GM03348 (cell line): ENCODE measurements at regions not wholly inside any gene's neighbourhood (a gene's known extent, or its start where the extent isn't known, plus 50 kb on each side); places are given as distances from the start of the nearest gene placed in this dataset.
"Not testable (repeated sequence)": the region's sequence is repeated elsewhere in the genome, so short reads cannot be mapped to it uniquely, and the experiment has no call there.

Experiments used
- DNase-seq: peaks from one replicate; pipeline ENCODE4 v3.0.0; 2012; ENCODE audit warnings: low spot score

GRCh38 chr22:12541412-12542170, 2986.4 kb upstream of the OR11H1 start:
- not testable (repeated sequence) for DNase-seq

- DNase-seq = not testable (repeated sequence)
Measured at GRCh38 chr22:12553366-12553765, 2974.6 kb upstream of the OR11H1 start.

- not testable (repeated sequence) for DNase-seq
Measured at GRCh38 chr22:12554648-12555192, 2973.3 kb upstream of the OR11H1 start.

GRCh38 chr22:12571500-12571899, 2956.5 kb upstream of the OR11H1 start:
- not testable (repeated sequence) for DNase-seq

GRCh38 chr22:12579655-12580054, 2948.3 kb upstream of the OR11H1 start:
- DNase-seq = not testable (repeated sequence)

- DNase-seq = not testable (repeated sequence)
Measured at GRCh38 chr22:12584457-12584856, 2943.5 kb upstream of the OR11H1 start.

GRCh38 chr22:12584874-12585273, 2943.1 kb upstream of the OR11H1 start:
- not testable (repeated sequence) for DNase-seq

- DNase-seq = not testable (repeated sequence)
Measured at GRCh38 chr22:12595724-12596123, 2932.3 kb upstream of the OR11H1 start.

GRCh38 chr22:12597778-12598177, 2930.2 kb upstream of the OR11H1 start:
- not testable (repeated sequence) for DNase-seq

GRCh38 chr22:12601510-12601869, 2926.5 kb upstream of the OR11H1 start:
- DNase-seq = not testable (repeated sequence)

- DNase-seq = peak; percentile 9
Measured at GRCh38 chr22:12601870-12602779, 2925.9 kb upstream of the OR11H1 start.

GRCh38 chr22:12603399-12603798, 2924.6 kb upstream of the OR11H1 start:
- not testable (repeated sequence) for DNase-seq

GRCh38 chr22:12603833-12604232, 2924.2 kb upstream of the OR11H1 start:
- DNase-seq = not testable (repeated sequence)

- not testable (repeated sequence) for DNase-seq
Measured at GRCh38 chr22:12608454-12608853, 2919.5 kb upstream of the OR11H1 start.

- DNase-seq = no peak
Measured at GRCh38 chr22:12613199-12613598, 2914.8 kb upstream of the OR11H1 start.

- DNase-seq = not testable (repeated sequence)
Measured at GRCh38 chr22:12613907-12614306, 2914.1 kb upstream of the OR11H1 start.

GRCh38 chr22:12626894-12627293, 2901.1 kb upstream of the OR11H1 start:
- DNase-seq = not testable (repeated sequence)

GRCh38 chr22:12629815-12630214, 2898.2 kb upstream of the OR11H1 start:
- DNase-seq = not testable (repeated sequence)

GRCh38 chr22:12630965-12631364, 2897.0 kb upstream of the OR11H1 start:
- DNase-seq = not testable (repeated sequence)

GRCh38 chr22:12637566-12638166, 2890.3 kb upstream of the OR11H1 start:
- DNase-seq = not testable (repeated sequence)

GRCh38 chr22:12638319-12638718, 2889.7 kb upstream of the OR11H1 start:
- not testable (repeated sequence) for DNase-seq
